ENCODE measurements at regions not wholly inside any gene's neighbourhood (a gene's known extent, or its start where the extent isn't known, plus 50 kb on each side); places are given as distances from the start of the nearest gene placed in this dataset.

DNA sequence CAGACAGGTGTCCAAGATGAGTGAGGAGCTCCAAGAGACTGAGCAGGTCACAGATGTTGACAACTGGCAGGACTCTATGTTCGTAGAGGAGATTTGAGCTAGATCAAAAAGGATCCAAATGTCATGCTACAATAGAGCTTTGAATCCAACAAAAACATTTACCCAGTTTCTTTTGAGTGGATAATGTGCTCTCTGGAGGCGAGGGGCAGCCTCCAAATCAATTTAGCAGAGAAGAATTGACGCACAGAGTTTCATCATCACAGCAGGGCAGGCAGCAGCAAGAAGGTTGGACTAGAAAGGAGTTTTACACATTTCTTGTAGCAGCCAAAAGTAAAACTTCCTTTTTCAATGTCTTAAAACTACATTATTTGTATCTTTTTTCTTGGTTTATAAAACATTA is 653.0 kb downstream of the RNF144A start:
- TF ChIP-seq CTCF (conservative IDR thresholded peaks at IDR 0.05; ENCODE audit: low read depth, low read length), result no peak

DNA sequence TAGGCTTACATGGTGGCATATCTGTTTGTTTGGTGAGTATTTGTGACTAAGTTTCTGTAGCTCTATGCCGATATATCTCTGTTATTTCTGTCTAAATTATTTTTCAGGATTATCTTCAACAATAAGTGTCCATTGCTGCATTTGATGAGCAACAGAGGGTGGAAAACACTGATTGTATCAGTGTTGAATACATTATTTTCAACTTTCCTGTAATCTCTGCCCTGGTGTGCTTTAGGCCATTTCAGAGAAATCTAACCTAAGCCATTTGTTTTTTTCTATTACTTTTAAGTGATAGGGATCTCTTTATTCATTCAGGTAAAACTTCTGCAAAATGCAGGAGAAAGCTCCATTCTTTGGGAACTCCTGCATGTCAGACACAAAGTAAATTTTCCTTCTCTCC is 654.5 kb downstream of the RNF144A start:
- DNase-seq (ENCODE audit: low read depth), result no peak
- H3K4me3 ChIP-seq (ENCODE audit: low read depth, low read length), result no peak overlapping the region
- no peak for TF ChIP-seq CTCF (conservative IDR thresholded peaks at IDR 0.05; ENCODE audit: low read depth, low read length)

More for the DNA sequence above, 653.0 kb downstream of the RNF144A start:
- DNase-seq (ENCODE audit: low read depth), result no peak
- H3K4me3 ChIP-seq (ENCODE audit: low read depth, low read length), result no peak overlapping the region

GRCh38 chr2:7572450-7572849 is 655.2 kb downstream of the RNF144A start:
- DNase-seq (ENCODE audit: low read depth), result no peak
- H3K4me3 ChIP-seq (ENCODE audit: low read depth, low read length), result no peak overlapping the region
- no peak for TF ChIP-seq CTCF (conservative IDR thresholded peaks at IDR 0.05; ENCODE audit: low read depth, low read length)

GRCh38 chr2:7573166-7573825 is 656.1 kb downstream of the RNF144A start:
- TF ChIP-seq CTCF (conservative IDR thresholded peaks at IDR 0.05; ENCODE audit: low read depth, low read length), result no peak
- no peak for DNase-seq (ENCODE audit: low read depth)
- no peak overlapping the region for H3K4me3 ChIP-seq (ENCODE audit: low read depth, low read length)

DNA sequence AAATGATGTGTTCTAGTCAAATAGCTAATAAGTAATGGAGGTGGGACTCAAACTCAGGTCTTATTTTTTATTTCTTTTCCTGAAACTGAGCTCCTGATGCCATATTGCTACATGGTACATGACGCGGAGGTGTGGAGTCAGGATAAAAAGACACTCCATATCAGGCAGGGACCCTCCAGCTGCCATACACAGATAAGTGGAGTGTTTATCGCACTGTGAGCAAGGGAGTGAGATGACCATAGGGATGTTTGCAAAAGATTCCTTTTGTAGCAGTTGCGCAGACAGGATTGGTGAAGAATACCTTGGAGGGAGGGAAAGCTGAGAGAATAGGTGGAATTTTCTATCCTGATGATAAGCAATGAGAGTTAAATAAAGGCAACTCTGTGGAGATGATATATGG is 657.2 kb downstream of the RNF144A start:
- no peak overlapping the region for H3K4me3 ChIP-seq (ENCODE audit: low read depth, low read length)
- no peak for TF ChIP-seq CTCF (conservative IDR thresholded peaks at IDR 0.05; ENCODE audit: low read depth, low read length)
- DNase-seq (ENCODE audit: low read depth), result no peak

- no peak for TF ChIP-seq CTCF (conservative IDR thresholded peaks at IDR 0.05; ENCODE audit: low read depth, low read length)
- DNase-seq (ENCODE audit: low read depth), result no peak
- no peak overlapping the region for H3K4me3 ChIP-seq (ENCODE audit: low read depth, low read length)
These were observed 660.6 kb downstream of the RNF144A start for GRCh38 chr2:7577769-7578168.

GRCh38 chr2:7584017-7584416 is 666.8 kb downstream of the RNF144A start:
- no peak for TF ChIP-seq CTCF (conservative IDR thresholded peaks at IDR 0.05; ENCODE audit: low read depth, low read length)
- H3K4me3 ChIP-seq (ENCODE audit: low read depth, low read length), result no peak overlapping the region
- no peak for DNase-seq (ENCODE audit: low read depth)

All from epithelial cell of proximal tubule (primary cell).